ENCODE measurements at regions not wholly inside any gene's neighbourhood (a gene's known extent, or its start where the extent isn't known, plus 50 kb on each side); places are given as distances from the start of the nearest gene placed in this dataset.

- no peak for TF ChIP-seq CTCF (conservative IDR thresholded peaks at IDR 0.05)
- H3K27ac ChIP-seq, result no peak overlapping the region
Observed at GRCh38 chr1:198968866-198969265, 330.0 kb downstream of the PTPRC start.

DNA sequence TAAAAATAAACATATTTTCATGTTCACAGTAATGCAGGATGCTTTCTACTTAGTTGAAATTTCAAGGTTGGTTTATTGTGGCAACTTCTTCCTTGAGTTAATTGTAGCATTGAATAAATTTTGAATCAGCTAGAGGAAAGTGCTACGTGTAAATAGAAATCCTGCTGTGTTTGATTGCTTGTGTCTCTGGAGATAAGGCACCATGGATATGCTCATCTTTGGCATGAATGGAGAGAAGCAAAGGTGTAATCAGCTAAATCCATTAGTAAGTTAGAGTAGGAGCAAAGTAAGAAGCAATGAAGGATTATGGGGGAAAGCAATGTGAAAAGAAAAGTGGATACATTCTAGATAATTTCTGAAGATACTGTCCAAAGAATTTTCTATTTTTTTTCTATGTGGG lies 331.1 kb downstream of the PTPRC start:
- TF ChIP-seq CTCF (conservative IDR thresholded peaks at IDR 0.05), result no peak

DNA sequence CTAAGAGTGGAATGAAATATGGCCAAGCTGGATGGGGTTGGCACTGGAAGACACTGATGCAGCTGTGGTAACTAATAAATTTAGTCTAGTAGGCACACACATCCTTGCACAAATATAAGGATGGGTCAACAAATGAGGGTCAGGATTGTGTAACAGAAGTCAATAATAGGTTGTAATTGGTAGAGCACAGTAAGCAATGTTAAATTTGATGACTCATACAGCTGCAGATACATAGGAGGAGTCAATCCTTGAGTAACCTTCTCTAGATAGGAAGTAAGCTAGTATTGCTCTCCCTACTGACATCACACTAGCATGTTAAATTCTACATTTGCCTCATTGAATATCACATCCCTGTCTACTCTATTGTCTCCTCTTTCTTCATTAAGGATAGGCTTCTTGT lies 332.1 kb downstream of the PTPRC start:
- no peak for TF ChIP-seq CTCF (conservative IDR thresholded peaks at IDR 0.05)
- no peak overlapping the region for H3K27ac ChIP-seq

More for the DNA sequence above, 331.1 kb downstream of the PTPRC start:
- H3K27ac ChIP-seq, result no peak overlapping the region

DNA sequence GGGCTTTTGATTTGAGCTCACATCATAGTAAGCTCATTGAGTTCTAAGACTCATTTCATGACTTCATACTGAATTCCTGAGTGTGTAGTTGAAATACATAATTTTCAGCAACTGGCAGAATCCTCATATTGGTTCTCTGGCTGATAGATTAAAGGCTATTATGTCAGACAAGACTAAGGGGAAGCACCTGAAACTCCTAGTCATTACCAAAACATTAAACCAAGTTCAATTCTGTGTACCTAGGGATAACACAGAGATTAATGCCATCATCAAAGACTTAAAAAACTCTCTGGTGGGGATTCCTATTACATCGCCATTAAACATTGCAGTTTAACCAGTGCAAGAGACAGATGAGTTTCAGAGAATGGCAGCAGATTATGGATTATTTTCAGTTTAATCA lies 339.1 kb downstream of the PTPRC start:
- TF ChIP-seq CTCF (conservative IDR thresholded peaks at IDR 0.05), result no peak
- H3K27ac ChIP-seq, result no peak overlapping the region

DNA sequence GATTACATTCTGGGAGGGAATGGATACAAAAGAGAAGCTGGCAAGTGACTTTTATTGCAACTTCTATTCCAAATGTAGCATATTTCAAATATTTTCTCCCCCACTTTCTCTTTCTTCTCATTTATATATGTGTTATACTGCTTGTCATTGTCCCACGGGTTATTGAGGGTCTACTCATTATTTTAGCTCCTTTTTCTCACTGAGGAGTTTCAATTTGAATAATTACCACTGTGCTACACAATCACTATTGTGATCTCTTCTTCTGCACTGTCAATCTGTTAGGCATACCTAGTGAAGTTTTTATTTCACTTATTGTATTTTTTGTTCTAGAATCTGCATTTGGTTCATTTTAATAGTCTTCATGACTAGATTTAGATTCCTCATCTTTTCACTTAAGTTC lies 339.7 kb downstream of the PTPRC start:
- H3K27ac ChIP-seq, result no peak overlapping the region
- no peak for TF ChIP-seq CTCF (conservative IDR thresholded peaks at IDR 0.05)

DNA sequence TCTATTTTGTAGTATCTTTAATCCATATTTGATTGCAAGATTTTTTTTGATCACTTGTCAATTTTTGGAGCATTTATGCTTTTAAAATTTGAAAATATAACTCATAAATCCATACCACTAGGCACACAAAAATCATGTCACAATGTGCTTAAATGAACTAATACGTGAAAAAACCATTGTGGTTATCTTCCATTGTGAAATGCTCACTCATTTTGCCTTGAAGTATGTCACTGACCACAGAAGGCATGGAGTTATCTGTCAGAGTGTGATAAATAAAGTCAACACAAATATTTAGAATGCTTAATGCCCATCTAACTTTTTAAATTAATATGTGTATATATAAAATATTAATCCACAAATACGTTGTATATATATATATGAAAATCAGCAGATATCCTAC lies 347.2 kb downstream of the PTPRC start:
- H3K27ac ChIP-seq, result no peak overlapping the region
- no peak for TF ChIP-seq CTCF (conservative IDR thresholded peaks at IDR 0.05)

- no peak overlapping the region for H3K27ac ChIP-seq
- no peak for TF ChIP-seq CTCF (conservative IDR thresholded peaks at IDR 0.05)
Observed at GRCh38 chr1:198986442-198986841, 347.6 kb downstream of the PTPRC start.

- H3K27ac ChIP-seq, result no peak overlapping the region
- no peak for TF ChIP-seq CTCF (conservative IDR thresholded peaks at IDR 0.05)
Observed at GRCh38 chr1:199002661-199003060, 363.8 kb downstream of the PTPRC start.

Measured in VCaP (cell line).